ENCODE measurements at regions not wholly inside any gene's neighbourhood (a gene's known extent, or its start where the extent isn't known, plus 50 kb on each side); places are given as distances from the start of the nearest gene placed in this dataset.

DNA sequence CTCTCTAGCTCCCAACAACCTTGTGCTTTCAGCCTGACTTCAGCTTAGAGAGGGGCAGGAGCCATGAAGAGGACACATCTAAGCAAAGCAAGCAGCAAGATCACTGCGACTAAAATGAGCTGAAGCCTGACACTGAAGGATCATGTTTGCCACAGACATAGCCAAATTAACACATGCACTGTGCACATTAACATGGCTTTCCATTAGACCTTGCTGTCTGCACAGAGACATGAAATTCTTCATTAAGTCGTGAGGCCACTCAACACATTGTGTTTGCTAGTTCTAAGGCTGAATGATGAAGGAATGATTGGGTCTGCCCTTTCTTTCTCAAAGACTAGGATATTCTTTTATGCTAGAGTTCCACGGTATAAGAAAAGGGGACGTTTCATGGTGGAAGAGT is 558.3 kb upstream of the PSMD7 start:
- no peak overlapping the region for H3K4me3 ChIP-seq
- no peak for ATAC-seq
- ChIA-PET CTCF (no interaction called here), POLR2A (no interaction called here), SMC1A (ENCODE audit: uncharacterized antibody, unreplicated experiment) (no interaction called here), RAD21 (ENCODE audit: unreplicated experiment) (no interaction called here)
- DNase-seq (ENCODE audit: low read depth, low spot score): no peak
- intact Hi-C loops (cut with micrococcal nuclease; ENCODE audit: unreplicated experiment): no loop called here
- no peaks in the 10 kb centered on the region for H3K4me1 ChIP-seq (ENCODE audit: control insufficient read depth, insufficient read depth, low read length)
- no peak for FAIRE-seq
- BruUV-seq (replicated peaks): no TSS peak
- H3K27ac ChIP-seq (ENCODE audit: control insufficient read depth, insufficient read depth): no peak overlapping the region
- in situ Hi-C loops (cut with MboI): no loop called here
- no peaks in the 10 kb centered on the region for H3K27me3 ChIP-seq (replicated peaks in 1 of 2; ENCODE audit: control insufficient read depth in 2 of 2, insufficient read depth in 2 of 2, low read length in 1 of 2)
- H3K79me2 ChIP-seq (ENCODE audit: control insufficient read depth, insufficient read depth, low read length): no peaks in the 10 kb centered on the region
- no peaks in the 10 kb centered on the region; the same call in 2 of the 3 replicates for H3K9me3 ChIP-seq (replicated peaks; ENCODE audit: control insufficient read depth, insufficient read depth, low read length)
- no peak overlapping the region for H3K4me2 ChIP-seq (ENCODE audit: control insufficient read depth, insufficient read depth)
- WGBS (ENCODE audit: insufficient coverage, insufficient replicate concordance, low lambda C conversion rate, missing lambda C conversion rate): 37% methylated on average over 4 of the region's 4 CpGs
- H4K20me1 ChIP-seq (ENCODE audit: control insufficient read depth, insufficient read depth): no peaks in the 10 kb centered on the region; the same call in 1 of the 2 replicates
- H3K9ac ChIP-seq (ENCODE audit: control insufficient read depth, insufficient read depth, low read length): no peak overlapping the region
- no peak overlapping the region for H2AFZ ChIP-seq (ENCODE audit: control insufficient read depth, low read depth, low read length)
- no peaks in the 10 kb centered on the region for H3K36me3 ChIP-seq (ENCODE audit: control insufficient read depth in 2 of 2, insufficient read depth in 2 of 2, low read length in 1 of 2)
- no peak for TF ChIP-seq FOXK2 (IDR thresholded peaks at IDR 0.05)
- TF ChIP-seq DPF2 (IDR thresholded peaks at IDR 0.05): no peak
- TF ChIP-seq SUPT20H (IDR thresholded peaks at IDR 0.05; ENCODE audit: borderline replicate concordance, control insufficient read depth, low read depth, low read length): no peak
- TF ChIP-seq, protein P1, sequence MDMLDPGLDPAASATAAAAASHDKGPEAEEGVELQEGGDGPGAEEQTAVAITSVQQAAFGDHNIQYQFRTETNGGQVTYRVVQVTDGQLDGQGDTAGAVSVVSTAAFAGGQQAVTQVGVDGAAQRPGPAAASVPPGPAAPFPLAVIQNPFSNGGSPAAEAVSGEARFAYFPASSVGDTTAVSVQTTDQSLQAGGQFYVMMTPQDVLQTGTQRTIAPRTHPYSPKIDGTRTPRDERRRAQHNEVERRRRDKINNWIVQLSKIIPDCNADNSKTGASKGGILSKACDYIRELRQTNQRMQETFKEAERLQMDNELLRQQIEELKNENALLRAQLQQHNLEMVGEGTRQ (IDR thresholded peaks at IDR 0.05; ENCODE audit: borderline replicate concordance, low read depth, low read length): no peak
- TF ChIP-seq, protein P2, sequence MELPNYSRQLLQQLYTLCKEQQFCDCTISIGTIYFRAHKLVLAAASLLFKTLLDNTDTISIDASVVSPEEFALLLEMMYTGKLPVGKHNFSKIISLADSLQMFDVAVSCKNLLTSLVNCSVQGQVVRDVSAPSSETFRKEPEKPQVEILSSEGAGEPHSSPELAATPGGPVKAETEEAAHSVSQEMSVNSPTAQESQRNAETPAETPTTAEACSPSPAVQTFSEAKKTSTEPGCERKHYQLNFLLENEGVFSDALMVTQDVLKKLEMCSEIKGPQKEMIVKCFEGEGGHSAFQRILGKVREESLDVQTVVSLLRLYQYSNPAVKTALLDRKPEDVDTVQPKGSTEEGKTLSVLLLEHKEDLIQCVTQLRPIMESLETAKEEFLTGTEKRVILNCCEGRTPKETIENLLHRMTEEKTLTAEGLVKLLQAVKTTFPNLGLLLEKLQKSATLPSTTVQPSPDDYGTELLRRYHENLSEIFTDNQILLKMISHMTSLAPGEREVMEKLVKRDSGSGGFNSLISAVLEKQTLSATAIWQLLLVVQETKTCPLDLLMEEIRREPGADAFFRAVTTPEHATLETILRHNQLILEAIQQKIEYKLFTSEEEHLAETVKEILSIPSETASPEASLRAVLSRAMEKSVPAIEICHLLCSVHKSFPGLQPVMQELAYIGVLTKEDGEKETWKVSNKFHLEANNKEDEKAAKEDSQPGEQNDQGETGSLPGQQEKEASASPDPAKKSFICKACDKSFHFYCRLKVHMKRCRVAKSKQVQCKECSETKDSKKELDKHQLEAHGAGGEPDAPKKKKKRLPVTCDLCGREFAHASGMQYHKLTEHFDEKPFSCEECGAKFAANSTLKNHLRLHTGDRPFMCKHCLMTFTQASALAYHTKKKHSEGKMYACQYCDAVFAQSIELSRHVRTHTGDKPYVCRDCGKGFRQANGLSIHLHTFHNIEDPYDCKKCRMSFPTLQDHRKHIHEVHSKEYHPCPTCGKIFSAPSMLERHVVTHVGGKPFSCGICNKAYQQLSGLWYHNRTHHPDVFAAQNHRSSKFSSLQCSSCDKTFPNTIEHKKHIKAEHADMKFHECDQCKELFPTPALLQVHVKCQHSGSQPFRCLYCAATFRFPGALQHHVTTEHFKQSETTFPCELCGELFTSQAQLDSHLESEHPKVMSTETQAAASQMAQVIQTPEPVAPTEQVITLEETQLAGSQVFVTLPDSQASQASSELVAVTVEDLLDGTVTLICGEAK (IDR thresholded peaks at IDR 0.05; ENCODE audit: borderline replicate concordance): no peak
- TF ChIP-seq NFIC (IDR thresholded peaks at IDR 0.05; ENCODE audit: low read depth, low read length): no peak
- no peak for TF ChIP-seq RCOR1 (conservative IDR thresholded peaks at IDR 0.05; ENCODE audit: low read depth, low read length)
- TF ChIP-seq ZNF217 (IDR thresholded peaks at IDR 0.05): no peak
- TF ChIP-seq, protein P3, sequence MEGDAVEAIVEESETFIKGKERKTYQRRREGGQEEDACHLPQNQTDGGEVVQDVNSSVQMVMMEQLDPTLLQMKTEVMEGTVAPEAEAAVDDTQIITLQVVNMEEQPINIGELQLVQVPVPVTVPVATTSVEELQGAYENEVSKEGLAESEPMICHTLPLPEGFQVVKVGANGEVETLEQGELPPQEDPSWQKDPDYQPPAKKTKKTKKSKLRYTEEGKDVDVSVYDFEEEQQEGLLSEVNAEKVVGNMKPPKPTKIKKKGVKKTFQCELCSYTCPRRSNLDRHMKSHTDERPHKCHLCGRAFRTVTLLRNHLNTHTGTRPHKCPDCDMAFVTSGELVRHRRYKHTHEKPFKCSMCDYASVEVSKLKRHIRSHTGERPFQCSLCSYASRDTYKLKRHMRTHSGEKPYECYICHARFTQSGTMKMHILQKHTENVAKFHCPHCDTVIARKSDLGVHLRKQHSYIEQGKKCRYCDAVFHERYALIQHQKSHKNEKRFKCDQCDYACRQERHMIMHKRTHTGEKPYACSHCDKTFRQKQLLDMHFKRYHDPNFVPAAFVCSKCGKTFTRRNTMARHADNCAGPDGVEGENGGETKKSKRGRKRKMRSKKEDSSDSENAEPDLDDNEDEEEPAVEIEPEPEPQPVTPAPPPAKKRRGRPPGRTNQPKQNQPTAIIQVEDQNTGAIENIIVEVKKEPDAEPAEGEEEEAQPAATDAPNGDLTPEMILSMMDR (IDR thresholded peaks at IDR 0.05 in 2 of 3, conservative IDR thresholded peaks at IDR 0.05 in 1 of 3; ENCODE audit: control insufficient read depth in 2 of 3, extremely low read depth in 1 of 3, insufficient read depth in 1 of 3, low read depth in 3 of 3, low read length in 3 of 3): no peak
- no peak for TF ChIP-seq KDM1A (IDR thresholded peaks at IDR 0.05; ENCODE audit: borderline replicate concordance)
- no peak for TF ChIP-seq CHD1 (IDR thresholded peaks at IDR 0.05; ENCODE audit: low read depth, low read length)
- TF ChIP-seq, protein P4, sequence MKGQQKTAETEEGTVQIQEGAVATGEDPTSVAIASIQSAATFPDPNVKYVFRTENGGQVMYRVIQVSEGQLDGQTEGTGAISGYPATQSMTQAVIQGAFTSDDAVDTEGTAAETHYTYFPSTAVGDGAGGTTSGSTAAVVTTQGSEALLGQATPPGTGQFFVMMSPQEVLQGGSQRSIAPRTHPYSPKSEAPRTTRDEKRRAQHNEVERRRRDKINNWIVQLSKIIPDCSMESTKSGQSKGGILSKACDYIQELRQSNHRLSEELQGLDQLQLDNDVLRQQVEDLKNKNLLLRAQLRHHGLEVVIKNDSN (IDR thresholded peaks at IDR 0.05; ENCODE audit: borderline replicate concordance, extremely low read length, insufficient read depth, low read depth, low read length): no peak
- TF ChIP-seq, protein P5, sequence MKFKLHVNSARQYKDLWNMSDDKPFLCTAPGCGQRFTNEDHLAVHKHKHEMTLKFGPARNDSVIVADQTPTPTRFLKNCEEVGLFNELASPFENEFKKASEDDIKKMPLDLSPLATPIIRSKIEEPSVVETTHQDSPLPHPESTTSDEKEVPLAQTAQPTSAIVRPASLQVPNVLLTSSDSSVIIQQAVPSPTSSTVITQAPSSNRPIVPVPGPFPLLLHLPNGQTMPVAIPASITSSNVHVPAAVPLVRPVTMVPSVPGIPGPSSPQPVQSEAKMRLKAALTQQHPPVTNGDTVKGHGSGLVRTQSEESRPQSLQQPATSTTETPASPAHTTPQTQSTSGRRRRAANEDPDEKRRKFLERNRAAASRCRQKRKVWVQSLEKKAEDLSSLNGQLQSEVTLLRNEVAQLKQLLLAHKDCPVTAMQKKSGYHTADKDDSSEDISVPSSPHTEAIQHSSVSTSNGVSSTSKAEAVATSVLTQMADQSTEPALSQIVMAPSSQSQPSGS (IDR thresholded peaks at IDR 0.05; ENCODE audit: low read length): no peak
- no peak for TF ChIP-seq KAT2A (conservative IDR thresholded peaks at IDR 0.05; ENCODE audit: control insufficient read depth, low read depth, low read length)
